ENCODE measurements at regions not wholly inside any gene's neighbourhood (a gene's known extent, or its start where the extent isn't known, plus 50 kb on each side); places are given as distances from the start of the nearest gene placed in this dataset.

GRCh38 chr4:80145739-80146138 lies 51.6 kb upstream of the PRDM8 start:
- TF ChIP-seq CTCF (IDR thresholded peaks at IDR 0.05; ENCODE audit: insufficient read depth, low read length) = no peak
- no peak overlapping the region for H3K4me3 ChIP-seq (ENCODE audit: low read depth, low read length)
- DNase-seq (ENCODE audit: low read depth) = no peak

- no peak for TF ChIP-seq CTCF (IDR thresholded peaks at IDR 0.05; ENCODE audit: insufficient read depth, low read length)
- DNase-seq (ENCODE audit: low read depth) = no peak
- H3K4me3 ChIP-seq (ENCODE audit: low read depth, low read length) = no peak overlapping the region
Measured at GRCh38 chr4:80144676-80145470, 52.4 kb upstream of the PRDM8 start.

- no peak for TF ChIP-seq CTCF (IDR thresholded peaks at IDR 0.05; ENCODE audit: insufficient read depth, low read length)
- no peak overlapping the region for H3K4me3 ChIP-seq (ENCODE audit: low read depth, low read length)
- DNase-seq (ENCODE audit: low read depth) = no peak
Measured at GRCh38 chr4:80143307-80143679, 54.0 kb upstream of the PRDM8 start.

- DNase-seq (ENCODE audit: low read depth) = no peak
- TF ChIP-seq CTCF (IDR thresholded peaks at IDR 0.05; ENCODE audit: insufficient read depth, low read length) = no peak
- H3K4me3 ChIP-seq (ENCODE audit: low read depth, low read length) = no peak overlapping the region
Measured at GRCh38 chr4:80142394-80143306, 54.7 kb upstream of the PRDM8 start.

GRCh38 chr4:80141543-80141942 lies 55.8 kb upstream of the PRDM8 start:
- no peak for TF ChIP-seq CTCF (IDR thresholded peaks at IDR 0.05; ENCODE audit: insufficient read depth, low read length)
- no peak overlapping the region for H3K4me3 ChIP-seq (ENCODE audit: low read depth, low read length)
- DNase-seq (ENCODE audit: low read depth) = no peak

GRCh38 chr4:80140194-80140593 lies 57.1 kb upstream of the PRDM8 start:
- H3K4me3 ChIP-seq (ENCODE audit: low read depth, low read length) = no peak overlapping the region
- TF ChIP-seq CTCF (IDR thresholded peaks at IDR 0.05; ENCODE audit: insufficient read depth, low read length) = no peak
- no peak for DNase-seq (ENCODE audit: low read depth)

All from fibroblast of the aortic adventitia (primary cell).